ENCODE measurements at regions not wholly inside any gene's neighbourhood (a gene's known extent, or its start where the extent isn't known, plus 50 kb on each side); places are given as distances from the start of the nearest gene placed in this dataset.
A peak's percentile ranks its signal among the peaks of the same experiment; 100 is the strongest.

- no peaks in the 10 kb centered on the region for H3K9me3 ChIP-seq (ENCODE audit: low read length)
- no TSS peak for BruUV-seq (replicated peaks)
- H3K9me2 ChIP-seq (replicated peaks; ENCODE audit: low read length) = no peaks in the 10 kb centered on the region
- no peaks in the 10 kb centered on the region for H3K36me3 ChIP-seq (ENCODE audit: low read depth, low read length)
- H3F3A ChIP-seq (ENCODE audit: low read length, unreplicated experiment) = no peaks in the 10 kb centered on the region
- H3K27me3 ChIP-seq (ENCODE audit: low read length) = peaks cover 8% of the 10 kb centered on the region; the same call in 1 of the 2 replicates
- H3K4me2 ChIP-seq (ENCODE audit: low read length) = no peak overlapping the region
- intact Hi-C loops (cut with micrococcal nuclease) = no loop called here
- H3K27ac ChIP-seq (ENCODE audit: low read length) = no peak overlapping the region
- ATAC-seq (no peak), DNase-seq (no peak)
- no peaks in the 10 kb centered on the region for H4K20me1 ChIP-seq (ENCODE audit: low read length)
- no peak overlapping the region for H3K4me3 ChIP-seq (ENCODE audit: low read length)
- ChIA-PET CTCF (no interaction called here), POLR2A (ENCODE audit: unreplicated experiment) (no interaction called here)
- TF ChIP-seq EZH2phosphoT487 (IDR thresholded peaks at IDR 0.05; ENCODE audit: borderline replicate concordance, low read length) = no peak
- TF ChIP-seq EZH2 (IDR thresholded peaks at IDR 0.05; ENCODE audit: low read length, unreplicated experiment) = no peak
- TF ChIP-seq CTCF (conservative IDR thresholded peaks at IDR 0.05; ENCODE audit: low read depth, low read length) = no peak
- H3K79me2 ChIP-seq (ENCODE audit: low read length) = no peaks in the 10 kb centered on the region
- no peak overlapping the region for H2AFZ ChIP-seq (ENCODE audit: low read length)
- no peak overlapping the region for H3K9ac ChIP-seq (ENCODE audit: low read length)
- no peaks in the 10 kb centered on the region for H3K4me1 ChIP-seq (ENCODE audit: insufficient read depth, low read length)
Measured at GRCh38 chr2:162908567-162908966, 70.0 kb upstream of the KCNH7 start.

- H4K20me1 ChIP-seq (ENCODE audit: low read length) = no peaks in the 10 kb centered on the region
- H3K9me3 ChIP-seq (ENCODE audit: low read length) = no peaks in the 10 kb centered on the region
- peaks cover 15% of the 10 kb centered on the region for H3K27me3 ChIP-seq (ENCODE audit: low read length)
- no peaks in the 10 kb centered on the region for H3K79me2 ChIP-seq (ENCODE audit: low read length)
- H3K9ac ChIP-seq (ENCODE audit: low read length) = no peak overlapping the region
- H3K4me2 ChIP-seq (ENCODE audit: low read length) = peak overlapping the region; percentile 73
- no TSS peak for BruUV-seq (replicated peaks)
- no peaks in the 10 kb centered on the region; the same call in 1 of the 2 replicates for H3K36me3 ChIP-seq (ENCODE audit: low read depth, low read length)
- peak; percentile 87 for ATAC-seq
- H2AFZ ChIP-seq (ENCODE audit: low read length) = 0 out of 2 replicates have a peak overlapping the region, but pooled peaks have one; percentile 32
- TF ChIP-seq EZH2 (IDR thresholded peaks at IDR 0.05; ENCODE audit: low read length, unreplicated experiment) (no peak), CTCF (conservative IDR thresholded peaks at IDR 0.05; ENCODE audit: low read depth, low read length) (peak; percentile 95), EZH2phosphoT487 (IDR thresholded peaks at IDR 0.05; ENCODE audit: borderline replicate concordance, low read length) (no peak)
- peak overlapping the region; percentile 41; the same call in 1 of the 2 replicates for H3K4me3 ChIP-seq (ENCODE audit: low read length)
- peak; percentile 71 for DNase-seq
- no peak overlapping the region for H3K27ac ChIP-seq (ENCODE audit: low read length)
- no peaks in the 10 kb centered on the region for H3K9me2 ChIP-seq (replicated peaks; ENCODE audit: low read length)
- POLR2A ChIA-PET (ENCODE audit: unreplicated experiment) = no interaction called here
- no peaks in the 10 kb centered on the region for H3F3A ChIP-seq (ENCODE audit: low read length, unreplicated experiment)
- no peaks in the 10 kb centered on the region for H3K4me1 ChIP-seq (ENCODE audit: insufficient read depth, low read length)
- CTCF ChIA-PET = no interaction called here
- intact Hi-C loops (cut with micrococcal nuclease) = loop anchor here (1.0 kb wide), 1 partner anchor 242 kb away; no protein-coding TSS in a partner anchor
Measured at GRCh38 chr2:162890690-162891311, 52.2 kb upstream of the KCNH7 start.

- H3K27ac ChIP-seq (ENCODE audit: low read length) = no peak overlapping the region
- no peaks in the 10 kb centered on the region for H3K4me1 ChIP-seq (ENCODE audit: insufficient read depth, low read length)
- no peaks in the 10 kb centered on the region for H3K79me2 ChIP-seq (ENCODE audit: low read length)
- DNase-seq (no peak), ATAC-seq (no peak)
- ChIA-PET CTCF (no interaction called here), POLR2A (ENCODE audit: unreplicated experiment) (no interaction called here)
- intact Hi-C loops (cut with micrococcal nuclease) = no loop called here
- no peaks in the 10 kb centered on the region for H3K9me2 ChIP-seq (replicated peaks; ENCODE audit: low read length)
- no peak overlapping the region for H2AFZ ChIP-seq (ENCODE audit: low read length)
- H3K9ac ChIP-seq (ENCODE audit: low read length) = no peak overlapping the region
- H3K4me2 ChIP-seq (ENCODE audit: low read length) = no peak overlapping the region
- no peak overlapping the region for H3K4me3 ChIP-seq (ENCODE audit: low read length)
- H3K27me3 ChIP-seq (ENCODE audit: low read length) = peaks cover 27% of the 10 kb centered on the region
- H4K20me1 ChIP-seq (ENCODE audit: low read length) = no peaks in the 10 kb centered on the region
- H3F3A ChIP-seq (ENCODE audit: low read length, unreplicated experiment) = no peaks in the 10 kb centered on the region
- no TSS peak for BruUV-seq (replicated peaks)
- no peaks in the 10 kb centered on the region; the same call in 1 of the 2 replicates for H3K36me3 ChIP-seq (ENCODE audit: low read depth, low read length)
- no peaks in the 10 kb centered on the region for H3K9me3 ChIP-seq (ENCODE audit: low read length)
- TF ChIP-seq EZH2phosphoT487 (IDR thresholded peaks at IDR 0.05; ENCODE audit: borderline replicate concordance, low read length) = no peak
- no peak for TF ChIP-seq CTCF (conservative IDR thresholded peaks at IDR 0.05; ENCODE audit: low read depth, low read length)
- TF ChIP-seq EZH2 (IDR thresholded peaks at IDR 0.05; ENCODE audit: low read length, unreplicated experiment) = no peak
Measured at GRCh38 chr2:162888652-162889051, 50.1 kb upstream of the KCNH7 start.

Data from PC-3 (cell line).